MCF 10A (cell line): ENCODE measurements at regions not wholly inside any gene's neighbourhood (a gene's known extent, or its start where the extent isn't known, plus 50 kb on each side); places are given as distances from the start of the nearest gene placed in this dataset.

Experiments
- BruUV-seq: library from RNA; stranded (reverse); fragments of 400-500 nt; replicated peaks from 2 replicates; lab custom pipeline; 2021; lab: Mats Ljungman, UMichigan
- CTCF ChIA-PET: fragments of 300-600 bp; sonication (Branson Sonifier 250); formaldehyde crosslinking; extraction: SDS; loops from one replicate; lab custom pipeline; 2021; ENCODE audit warnings: antibody characterized with exemption, inconsistent platforms; lab: Yijun Ruan, JAX
- POLR2A ChIA-PET: fragments of 300-600, 350-650 bp; sonication (Branson Sonifier 250); formaldehyde crosslinking; extraction: SDS; loops from one replicate; lab custom pipeline; 2020; ENCODE audit warnings: antibody characterized with exemption, inconsistent platforms; lab: Yijun Ruan, JAX
- DNase-seq: peaks from one replicate; pipeline ENCODE4 v3.0.0-alpha.2; 2018; ENCODE audit not compliant: unreplicated experiment
- H3K27ac Mint-ChIP-seq: one replicate; pipeline ENCODE4 v1.8.0; 2022; ENCODE audit warnings: mild to moderate bottlenecking, low read depth, mixed read lengths; ENCODE audit not compliant: unreplicated experiment
- H3K27me3 Mint-ChIP-seq: one replicate; pipeline ENCODE4 v1.8.0; 2022; ENCODE audit warnings: mixed read lengths; ENCODE audit not compliant: insufficient read depth, unreplicated experiment
- H3K36me3 Mint-ChIP-seq: one replicate; pipeline ENCODE4 v1.8.0; 2022; ENCODE audit warnings: mild to moderate bottlenecking, moderate library complexity, mixed read lengths; ENCODE audit not compliant: insufficient read depth, unreplicated experiment
- H3K4me1 Mint-ChIP-seq: one replicate; pipeline ENCODE4 v1.8.0; 2022; ENCODE audit warnings: mixed read lengths; ENCODE audit not compliant: insufficient read depth, unreplicated experiment
- H3K4me3 Mint-ChIP-seq: one replicate; pipeline ENCODE4 v1.8.0; 2022; ENCODE audit warnings: mild to moderate bottlenecking, moderate library complexity, mixed read lengths; ENCODE audit not compliant: unreplicated experiment
- H3K9me3 Mint-ChIP-seq: one replicate; pipeline ENCODE4 v1.8.0; 2022; ENCODE audit warnings: mixed read lengths; ENCODE audit not compliant: unreplicated experiment
- intact Hi-C: fragments of 100-400 bp; cut with micrococcal nuclease; formaldehyde crosslinking; loops from 2 replicates; pipeline ENCODE4 v1.14.1; 2022
- TF ChIP-seq, protein P1 (sequence below): fragments of 200-600 bp; IDR thresholded peaks from one replicate; pipeline ENCODE4 v1.8.0; 2022; ENCODE audit warnings: antibody characterized with exemption, mild to moderate bottlenecking; ENCODE audit not compliant: unreplicated experiment

DNA sequence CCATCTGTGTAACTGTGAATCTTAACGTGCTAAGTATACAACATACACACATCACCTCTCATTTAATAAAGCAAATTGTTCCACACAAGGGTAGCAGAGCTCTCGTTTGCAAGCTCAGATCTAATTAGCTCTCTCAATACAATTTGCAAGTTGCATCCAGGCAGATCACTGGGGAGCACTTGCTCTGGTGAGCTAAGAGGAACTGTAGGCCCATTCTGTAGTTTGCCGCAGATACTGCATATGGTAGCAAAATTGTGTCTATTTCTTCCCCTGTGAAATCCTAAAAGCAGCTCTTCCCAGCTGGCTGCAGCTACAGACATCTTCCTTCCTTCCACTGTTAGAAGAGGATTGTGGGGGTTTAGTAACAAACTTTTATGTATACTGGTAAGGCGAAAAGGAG lies 288.7 kb upstream of the ADAMTS9 start:
- Mint-ChIP-seq H3K9me3 (no peaks in the 10 kb centered on the region), H3K27me3 (no peaks in the 10 kb centered on the region), H3K36me3 (no peaks in the 10 kb centered on the region), H3K27ac (peak overlapping the region; percentile 86), H3K4me3 (no peak overlapping the region), H3K4me1 (peaks cover 17% of the 10 kb centered on the region)
- no peak for DNase-seq
- TF ChIP-seq, protein P1, sequence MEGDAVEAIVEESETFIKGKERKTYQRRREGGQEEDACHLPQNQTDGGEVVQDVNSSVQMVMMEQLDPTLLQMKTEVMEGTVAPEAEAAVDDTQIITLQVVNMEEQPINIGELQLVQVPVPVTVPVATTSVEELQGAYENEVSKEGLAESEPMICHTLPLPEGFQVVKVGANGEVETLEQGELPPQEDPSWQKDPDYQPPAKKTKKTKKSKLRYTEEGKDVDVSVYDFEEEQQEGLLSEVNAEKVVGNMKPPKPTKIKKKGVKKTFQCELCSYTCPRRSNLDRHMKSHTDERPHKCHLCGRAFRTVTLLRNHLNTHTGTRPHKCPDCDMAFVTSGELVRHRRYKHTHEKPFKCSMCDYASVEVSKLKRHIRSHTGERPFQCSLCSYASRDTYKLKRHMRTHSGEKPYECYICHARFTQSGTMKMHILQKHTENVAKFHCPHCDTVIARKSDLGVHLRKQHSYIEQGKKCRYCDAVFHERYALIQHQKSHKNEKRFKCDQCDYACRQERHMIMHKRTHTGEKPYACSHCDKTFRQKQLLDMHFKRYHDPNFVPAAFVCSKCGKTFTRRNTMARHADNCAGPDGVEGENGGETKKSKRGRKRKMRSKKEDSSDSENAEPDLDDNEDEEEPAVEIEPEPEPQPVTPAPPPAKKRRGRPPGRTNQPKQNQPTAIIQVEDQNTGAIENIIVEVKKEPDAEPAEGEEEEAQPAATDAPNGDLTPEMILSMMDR, result no peak
- POLR2A ChIA-PET, result interaction anchor here (1.0 kb wide), 1 partner anchor 72 kb away, joined by 3 read pairs; no protein-coding TSS in a partner anchor
- CTCF ChIA-PET, result interaction anchor here (1.1 to 1.2 kb wide), 2 partner anchors 258 to 492 kb away, joined by 3 read pairs; no protein-coding TSS in a partner anchor
- no TSS peak for BruUV-seq
- intact Hi-C loops, result no loop called here

GRCh38 chr3:64975147-64975546 lies 287.3 kb upstream of the ADAMTS9 start:
- no TSS peak for BruUV-seq
- Mint-ChIP-seq H3K9me3 (no peaks in the 10 kb centered on the region), H3K27ac (no peak overlapping the region), H3K36me3 (no peaks in the 10 kb centered on the region), H3K4me1 (peaks cover 17% of the 10 kb centered on the region), H3K27me3 (no peaks in the 10 kb centered on the region), H3K4me3 (no peak overlapping the region)
- POLR2A ChIA-PET, result no interaction called here
- DNase-seq, result peak; percentile 44
- CTCF ChIA-PET, result interaction anchor here (0.7 kb wide), 1 partner anchor 174 kb away, joined by 3 read pairs; no protein-coding TSS in a partner anchor
- intact Hi-C loops, result no loop called here
- TF ChIP-seq, protein P1, result no peak

GRCh38 chr3:64974401-64974800 lies 286.6 kb upstream of the ADAMTS9 start:
- TF ChIP-seq, protein P1, result no peak
- Mint-ChIP-seq H3K4me1 (peaks cover 17% of the 10 kb centered on the region), H3K27ac (no peak overlapping the region), H3K36me3 (no peaks in the 10 kb centered on the region), H3K27me3 (no peaks in the 10 kb centered on the region), H3K9me3 (no peaks in the 10 kb centered on the region), H3K4me3 (no peak overlapping the region)
- ChIA-PET CTCF (interaction anchor here (0.6 to 1.0 kb wide), 3 partner anchors 14 to 438 kb away, joined by 3 to 4 read pairs (median 3); no protein-coding TSS in a partner anchor), POLR2A (interaction anchor here (0.6 kb wide), 1 partner anchor 63 kb away, joined by 3 read pairs; no protein-coding TSS in a partner anchor)
- intact Hi-C loops, result no loop called here
- no TSS peak for BruUV-seq
- no peak for DNase-seq

DNA sequence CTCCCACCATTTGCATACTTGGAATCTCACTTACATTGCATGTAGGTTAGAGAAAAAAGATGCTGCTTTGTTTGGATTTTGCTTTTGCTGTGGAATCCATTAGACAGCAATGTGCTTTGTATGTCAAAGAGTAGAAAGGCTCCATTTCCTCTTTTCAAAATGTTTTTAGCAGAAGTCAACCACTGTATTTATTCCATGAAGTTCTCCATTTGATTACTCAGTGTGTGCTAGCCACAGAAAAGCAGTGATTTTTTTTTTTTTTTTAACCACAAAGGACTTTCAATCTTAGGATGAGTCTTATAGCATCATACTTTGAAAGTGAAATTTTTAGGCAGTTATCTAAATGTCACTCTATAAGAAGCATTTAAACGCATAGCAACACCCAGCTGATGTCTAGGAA lies 285.0 kb upstream of the ADAMTS9 start:
- H3K36me3 Mint-ChIP-seq, result no peaks in the 10 kb centered on the region
- H3K4me1 Mint-ChIP-seq, result peaks cover 14% of the 10 kb centered on the region
- no peak overlapping the region for H3K4me3 Mint-ChIP-seq
- intact Hi-C loops, result no loop called here
- H3K27me3 Mint-ChIP-seq, result no peaks in the 10 kb centered on the region
- DNase-seq, result no peak
- H3K27ac Mint-ChIP-seq, result no peak overlapping the region
- H3K9me3 Mint-ChIP-seq, result no peaks in the 10 kb centered on the region
- ChIA-PET POLR2A (interaction anchor here (0.7 to 1.2 kb wide), 3 partner anchors 12 to 120 kb away, joined by 3 read pairs; no protein-coding TSS in a partner anchor), CTCF (interaction anchor here (0.5 to 0.7 kb wide), 2 partner anchors 441 to 747 kb away, joined by 3 read pairs; no protein-coding TSS in a partner anchor)
- no TSS peak for BruUV-seq
- TF ChIP-seq, protein P1, result no peak
